ENCODE measurements at regions not wholly inside any gene's neighbourhood (a gene's known extent, or its start where the extent isn't known, plus 50 kb on each side); places are given as distances from the start of the nearest gene placed in this dataset.

DNA sequence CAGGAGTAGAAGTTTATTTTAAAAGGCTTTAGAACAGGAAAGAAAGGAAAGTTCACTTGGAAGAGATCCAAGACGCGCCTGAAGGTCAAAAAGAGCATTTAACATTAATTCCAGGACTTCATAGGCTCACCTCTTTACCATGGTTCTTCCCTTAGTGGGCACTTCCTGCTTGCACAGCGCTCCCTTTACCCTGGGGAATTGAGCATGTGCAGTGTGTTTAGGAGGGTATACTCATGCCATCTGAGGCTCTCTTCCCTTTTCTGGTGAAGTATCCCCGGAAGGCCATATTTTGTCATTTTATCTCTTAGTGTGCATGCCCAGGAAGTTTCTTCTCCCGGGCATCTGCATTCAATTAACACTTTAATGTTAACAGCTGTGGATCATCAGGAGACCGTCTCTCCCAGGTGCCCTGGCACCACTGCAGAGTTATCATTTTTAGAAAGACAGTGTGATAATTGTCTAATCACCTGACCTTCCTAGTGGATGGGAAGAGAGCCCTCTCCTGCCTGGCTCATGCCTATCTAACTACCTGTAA lies 66.1 kb upstream of the ABCC4 start:
- Histone ChIP-seq H3K27ac (ENCODE audit: low read depth, low read length) (no peak overlapping the region), H3K27me3 (ENCODE audit: control insufficient read depth in 3 of 3, insufficient read depth in 3 of 3, low read length in 3 of 3) (no peaks in the 10 kb centered on the region), H3K4me3 (ENCODE audit: low read length in 3 of 3) (no peak overlapping the region), H3K9me3 (ENCODE audit: control insufficient read depth in 3 of 3, low read length in 3 of 3) (peaks cover 0 to 4% (median 0%) of the 10 kb centered on the region in 3 donors), H3K36me3 (ENCODE audit: control insufficient read depth in 3 of 3, insufficient read depth in 3 of 3, low read length in 3 of 3) (no peaks in the 10 kb centered on the region), H3K4me1 (ENCODE audit: control insufficient read depth in 3 of 3, insufficient read depth in 3 of 3, low read length in 3 of 3) (no peaks in the 10 kb centered on the region), H3K9ac (ENCODE audit: low read depth in 1 of 3, low read length in 3 of 3) (no peak overlapping the region)

DNA sequence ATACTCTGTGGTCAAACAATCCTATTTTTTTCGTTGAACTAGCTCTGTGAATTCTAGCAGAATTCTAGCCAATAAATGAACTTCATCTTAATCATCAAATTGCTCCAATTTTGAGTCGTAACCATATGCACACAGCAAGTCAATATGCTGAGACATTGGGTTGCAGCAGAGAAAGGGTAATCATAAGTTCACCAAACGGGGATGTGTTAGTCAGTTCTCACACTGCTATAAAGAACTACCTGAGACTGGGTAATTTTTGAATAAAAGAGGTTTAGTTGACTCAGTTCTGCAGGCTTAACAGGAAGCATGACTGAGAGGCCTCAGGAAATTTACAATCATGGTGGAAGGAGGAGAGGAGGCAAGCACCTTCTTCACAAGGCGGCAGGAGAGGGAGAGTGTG lies 67.7 kb upstream of the ABCC4 start:
- Histone ChIP-seq H3K27me3 (ENCODE audit: control insufficient read depth in 3 of 3, insufficient read depth in 3 of 3, low read length in 3 of 3) (no peaks in the 10 kb centered on the region), H3K27ac (ENCODE audit: low read depth, low read length) (no peak overlapping the region), H3K4me1 (ENCODE audit: control insufficient read depth in 3 of 3, insufficient read depth in 3 of 3, low read length in 3 of 3) (no peaks in the 10 kb centered on the region), H3K36me3 (ENCODE audit: control insufficient read depth in 3 of 3, insufficient read depth in 3 of 3, low read length in 3 of 3) (no peaks in the 10 kb centered on the region), H3K9me3 (ENCODE audit: control insufficient read depth in 3 of 3, low read length in 3 of 3) (no peaks in the 10 kb centered on the region), H3K9ac (ENCODE audit: low read depth in 1 of 3, low read length in 3 of 3) (no peak overlapping the region), H3K4me3 (ENCODE audit: low read length in 3 of 3) (no peak overlapping the region)

DNA sequence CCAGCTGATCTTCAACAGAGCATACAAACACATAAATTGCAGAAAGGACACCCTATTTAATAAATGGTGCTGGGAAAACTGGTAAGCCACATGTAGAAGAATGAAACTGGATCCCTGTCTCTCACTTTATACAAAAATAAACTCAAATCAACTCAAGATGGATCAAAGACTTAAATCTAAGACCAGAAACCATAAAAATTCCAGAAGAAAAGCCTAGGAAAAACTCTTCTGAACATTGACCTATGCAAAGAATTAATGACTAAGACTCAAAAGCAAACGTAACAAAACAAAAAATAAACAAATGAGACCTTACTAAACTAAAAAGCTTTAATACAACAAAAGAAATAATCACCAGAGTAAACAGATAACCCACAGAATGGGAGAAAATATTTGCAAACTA lies 74.5 kb upstream of the ABCC4 start:
- H3K9ac ChIP-seq (ENCODE audit: low read depth in 1 of 3, low read length in 3 of 3), result no peak overlapping the region
- H3K4me1 ChIP-seq (ENCODE audit: control insufficient read depth in 3 of 3, insufficient read depth in 3 of 3, low read length in 3 of 3), result peaks cover 10 to 14% (median 13%) of the 10 kb centered on the region in 3 donors
- no peaks in the 10 kb centered on the region for H3K36me3 ChIP-seq (ENCODE audit: control insufficient read depth in 3 of 3, insufficient read depth in 3 of 3, low read length in 3 of 3)
- no peaks in the 10 kb centered on the region for H3K9me3 ChIP-seq (ENCODE audit: control insufficient read depth in 3 of 3, low read length in 3 of 3)
- H3K4me3 ChIP-seq (ENCODE audit: low read length in 3 of 3), result no peak overlapping the region
- no peak overlapping the region for H3K27ac ChIP-seq (ENCODE audit: low read depth, low read length)
- H3K27me3 ChIP-seq (ENCODE audit: control insufficient read depth in 3 of 3, insufficient read depth in 3 of 3, low read length in 3 of 3), result no peaks in the 10 kb centered on the region

DNA sequence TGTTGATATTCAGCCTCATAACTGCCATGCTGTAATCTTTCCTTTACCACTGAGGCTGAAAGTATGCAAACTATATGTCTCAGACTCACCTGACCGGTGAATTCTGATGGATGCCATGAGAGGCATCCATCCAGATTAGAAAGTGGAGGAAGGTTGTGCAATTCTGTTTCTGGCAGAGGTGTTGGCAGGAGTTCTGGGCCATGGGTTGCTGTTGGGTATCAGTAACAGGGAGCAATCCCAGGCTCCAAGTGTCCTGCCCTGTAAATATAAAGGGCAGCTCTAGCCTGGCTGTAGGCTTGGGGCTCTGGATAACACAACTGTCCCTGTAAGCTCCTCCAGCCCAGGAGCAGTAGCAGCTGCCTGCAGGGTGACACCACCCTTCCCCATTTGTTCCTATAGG lies 77.4 kb upstream of the ABCC4 start:
- H3K4me1 ChIP-seq (ENCODE audit: control insufficient read depth in 3 of 3, insufficient read depth in 3 of 3, low read length in 3 of 3), result peaks cover 13 to 16% (median 13%) of the 10 kb centered on the region in 3 donors
- no peak overlapping the region for H3K27ac ChIP-seq (ENCODE audit: low read depth, low read length)
- no peaks in the 10 kb centered on the region for H3K36me3 ChIP-seq (ENCODE audit: control insufficient read depth in 3 of 3, insufficient read depth in 3 of 3, low read length in 3 of 3)
- no peak overlapping the region for H3K4me3 ChIP-seq (ENCODE audit: low read length in 3 of 3)
- H3K9ac ChIP-seq (ENCODE audit: low read depth in 1 of 3, low read length in 3 of 3), result peak overlapping the region in 2 of 3 donors; percentile 48 to 57
- H3K27me3 ChIP-seq (ENCODE audit: control insufficient read depth in 3 of 3, insufficient read depth in 3 of 3, low read length in 3 of 3), result no peaks in the 10 kb centered on the region
- no peaks in the 10 kb centered on the region for H3K9me3 ChIP-seq (ENCODE audit: control insufficient read depth in 3 of 3, low read length in 3 of 3)

DNA sequence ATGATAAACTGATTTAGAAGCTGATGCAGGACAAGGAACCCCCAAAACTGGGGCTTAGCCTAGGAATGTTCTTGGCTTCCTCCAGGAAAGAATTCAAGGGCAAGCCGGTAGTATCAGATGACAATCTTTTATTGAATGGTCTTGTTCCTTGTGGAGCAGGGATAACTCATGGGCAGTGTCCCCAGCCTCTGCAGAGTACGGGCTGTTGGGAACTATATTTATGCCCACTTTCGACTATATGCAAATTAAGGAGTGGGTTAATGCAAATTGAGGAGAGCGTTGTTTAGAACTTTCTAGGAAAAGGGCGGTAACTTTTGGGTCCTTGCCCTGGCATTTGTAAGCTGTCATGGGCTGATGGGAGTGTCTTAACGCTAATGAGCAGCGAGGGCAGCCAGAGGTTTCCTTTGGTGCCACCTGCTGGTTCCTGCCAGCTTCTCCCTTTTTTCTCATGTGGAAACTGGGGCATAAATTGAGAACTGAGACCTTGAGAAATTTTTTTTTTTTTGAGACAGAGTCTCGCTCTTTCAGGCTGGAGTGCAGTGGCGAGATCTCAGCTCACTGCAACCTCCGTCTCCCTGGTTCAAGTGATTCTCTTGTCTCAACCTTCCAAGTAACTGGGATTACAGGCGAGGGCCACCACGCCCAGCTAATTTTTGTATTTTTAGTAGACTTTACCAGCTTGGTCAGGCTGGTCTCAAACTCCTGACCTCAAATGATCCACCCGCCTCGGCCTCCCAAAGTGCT lies 79.4 kb upstream of the ABCC4 start:
- Histone ChIP-seq H3K9me3 (ENCODE audit: control insufficient read depth in 3 of 3, low read length in 3 of 3) (no peaks in the 10 kb centered on the region), H3K36me3 (ENCODE audit: control insufficient read depth in 3 of 3, insufficient read depth in 3 of 3, low read length in 3 of 3) (no peaks in the 10 kb centered on the region), H3K27ac (ENCODE audit: low read depth, low read length) (no peak overlapping the region), H3K4me3 (ENCODE audit: low read length in 3 of 3) (peak overlapping the region; percentile 33 to 49 (median 33)), H3K9ac (ENCODE audit: low read depth in 1 of 3, low read length in 3 of 3) (no peak overlapping the region), H3K27me3 (ENCODE audit: control insufficient read depth in 3 of 3, insufficient read depth in 3 of 3, low read length in 3 of 3) (no peaks in the 10 kb centered on the region), H3K4me1 (ENCODE audit: control insufficient read depth in 3 of 3, insufficient read depth in 3 of 3, low read length in 3 of 3) (peaks cover 13 to 18% (median 16%) of the 10 kb centered on the region in 3 donors)

DNA sequence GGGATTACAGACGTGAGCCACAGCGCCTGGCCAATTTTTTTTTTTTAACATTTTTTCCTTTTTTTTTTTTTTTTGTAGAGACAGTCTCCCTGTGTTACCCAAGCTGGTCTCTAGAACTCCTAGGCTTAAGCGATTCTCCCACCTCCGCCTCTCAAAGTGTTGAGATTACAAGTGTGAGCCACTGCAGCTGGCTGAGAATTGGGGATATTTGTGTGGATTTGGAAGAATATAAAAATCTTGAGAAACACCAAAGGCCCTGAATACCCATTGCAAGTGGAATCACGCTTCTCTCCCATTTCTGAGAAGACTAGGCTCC lies 79.9 kb upstream of the ABCC4 start:
- Histone ChIP-seq H3K36me3 (ENCODE audit: control insufficient read depth in 3 of 3, insufficient read depth in 3 of 3, low read length in 3 of 3) (no peaks in the 10 kb centered on the region), H3K4me1 (ENCODE audit: control insufficient read depth in 3 of 3, insufficient read depth in 3 of 3, low read length in 3 of 3) (peaks cover 13 to 19% (median 18%) of the 10 kb centered on the region in 3 donors), H3K27ac (ENCODE audit: low read depth, low read length) (no peak overlapping the region), H3K9ac (ENCODE audit: low read depth in 1 of 3, low read length in 3 of 3) (no peak overlapping the region), H3K9me3 (ENCODE audit: control insufficient read depth in 3 of 3, low read length in 3 of 3) (no peaks in the 10 kb centered on the region), H3K4me3 (ENCODE audit: low read length in 3 of 3) (no peak overlapping the region), H3K27me3 (ENCODE audit: control insufficient read depth in 3 of 3, insufficient read depth in 3 of 3, low read length in 3 of 3) (no peaks in the 10 kb centered on the region)

DNA sequence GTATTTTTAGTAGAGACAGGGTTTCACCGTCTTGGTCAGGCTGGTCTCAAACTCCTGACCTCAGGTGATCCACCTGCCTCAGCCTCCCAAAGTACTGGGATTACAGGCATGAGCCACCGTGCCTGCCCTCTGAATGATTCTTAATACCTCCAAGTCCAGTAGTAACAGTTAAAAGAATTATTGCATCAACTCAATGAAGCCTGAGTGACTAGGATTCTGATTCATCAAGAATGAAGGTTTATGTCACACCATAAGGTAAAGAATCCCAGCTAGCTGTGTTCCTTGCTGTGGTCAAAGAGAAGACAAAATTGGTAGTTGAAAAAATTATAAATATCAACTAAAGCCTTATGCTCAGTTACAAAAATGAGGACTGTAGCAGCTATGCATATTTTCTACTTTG lies 81.2 kb upstream of the ABCC4 start:
- Histone ChIP-seq H3K4me1 (ENCODE audit: control insufficient read depth in 3 of 3, insufficient read depth in 3 of 3, low read length in 3 of 3) (peaks cover 13 to 19% (median 18%) of the 10 kb centered on the region in 3 donors), H3K27me3 (ENCODE audit: control insufficient read depth in 3 of 3, insufficient read depth in 3 of 3, low read length in 3 of 3) (no peaks in the 10 kb centered on the region), H3K27ac (ENCODE audit: low read depth, low read length) (no peak overlapping the region), H3K9me3 (ENCODE audit: control insufficient read depth in 3 of 3, low read length in 3 of 3) (no peaks in the 10 kb centered on the region), H3K36me3 (ENCODE audit: control insufficient read depth in 3 of 3, insufficient read depth in 3 of 3, low read length in 3 of 3) (no peaks in the 10 kb centered on the region), H3K4me3 (ENCODE audit: low read length in 3 of 3) (no peak overlapping the region), H3K9ac (ENCODE audit: low read depth in 1 of 3, low read length in 3 of 3) (no peak overlapping the region)

DNA sequence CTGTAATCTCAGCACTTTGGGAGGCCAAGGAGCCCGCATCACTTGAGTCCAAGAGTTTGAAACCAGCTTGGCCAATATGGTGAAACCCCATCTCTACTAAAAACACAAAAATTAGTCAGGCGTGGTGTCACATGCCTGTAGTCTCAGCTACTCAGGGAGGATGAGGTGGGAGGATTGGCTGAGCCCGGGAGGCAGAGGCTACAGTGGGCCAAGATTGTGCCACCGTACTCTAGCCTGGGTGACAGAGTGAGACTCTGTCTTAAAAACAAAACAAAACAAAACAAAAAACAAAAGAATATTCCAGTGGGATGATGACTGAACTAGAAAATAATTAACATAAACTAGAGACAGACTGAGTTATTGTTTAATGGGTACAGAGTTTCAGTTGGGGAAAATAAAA lies 81.7 kb upstream of the ABCC4 start:
- Histone ChIP-seq H3K9ac (ENCODE audit: low read depth in 1 of 3, low read length in 3 of 3) (no peak overlapping the region), H3K4me1 (ENCODE audit: control insufficient read depth in 3 of 3, insufficient read depth in 3 of 3, low read length in 3 of 3) (peaks cover 13 to 19% (median 18%) of the 10 kb centered on the region in 3 donors), H3K9me3 (ENCODE audit: control insufficient read depth in 3 of 3, low read length in 3 of 3) (no peaks in the 10 kb centered on the region), H3K36me3 (ENCODE audit: control insufficient read depth in 3 of 3, insufficient read depth in 3 of 3, low read length in 3 of 3) (no peaks in the 10 kb centered on the region), H3K27me3 (ENCODE audit: control insufficient read depth in 3 of 3, insufficient read depth in 3 of 3, low read length in 3 of 3) (no peaks in the 10 kb centered on the region), H3K27ac (ENCODE audit: low read depth, low read length) (no peak overlapping the region), H3K4me3 (ENCODE audit: low read length in 3 of 3) (no peak overlapping the region)

DNA sequence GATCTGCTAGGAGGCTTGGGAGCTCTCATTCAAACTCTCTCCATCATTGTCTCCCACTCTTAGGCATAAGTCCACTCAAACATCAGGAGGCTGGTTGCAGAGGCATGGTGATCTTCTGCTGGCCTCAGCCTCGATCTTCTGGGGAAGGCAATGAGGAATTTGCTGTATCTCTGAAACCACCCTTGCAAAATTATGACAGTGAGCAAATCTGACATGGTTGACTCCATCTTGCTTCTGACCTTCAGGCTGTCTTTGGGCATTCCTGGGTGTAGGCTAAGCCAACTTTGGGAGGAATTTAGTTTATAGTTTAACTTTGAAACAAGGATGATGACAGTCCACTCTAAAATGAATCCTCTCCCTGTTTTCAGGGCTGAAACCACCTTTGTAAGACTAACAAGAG lies 84.1 kb upstream of the ABCC4 start:
- Histone ChIP-seq H3K27me3 (ENCODE audit: control insufficient read depth in 3 of 3, insufficient read depth in 3 of 3, low read length in 3 of 3) (no peaks in the 10 kb centered on the region), H3K36me3 (ENCODE audit: control insufficient read depth in 3 of 3, insufficient read depth in 3 of 3, low read length in 3 of 3) (no peaks in the 10 kb centered on the region), H3K27ac (ENCODE audit: low read depth, low read length) (no peak overlapping the region), H3K9me3 (ENCODE audit: control insufficient read depth in 3 of 3, low read length in 3 of 3) (no peaks in the 10 kb centered on the region), H3K9ac (ENCODE audit: low read depth in 1 of 3, low read length in 3 of 3) (no peak overlapping the region), H3K4me1 (ENCODE audit: control insufficient read depth in 3 of 3, insufficient read depth in 3 of 3, low read length in 3 of 3) (peaks cover 3 to 11% (median 7%) of the 10 kb centered on the region in 3 donors), H3K4me3 (ENCODE audit: low read length in 3 of 3) (no peak overlapping the region)

DNA sequence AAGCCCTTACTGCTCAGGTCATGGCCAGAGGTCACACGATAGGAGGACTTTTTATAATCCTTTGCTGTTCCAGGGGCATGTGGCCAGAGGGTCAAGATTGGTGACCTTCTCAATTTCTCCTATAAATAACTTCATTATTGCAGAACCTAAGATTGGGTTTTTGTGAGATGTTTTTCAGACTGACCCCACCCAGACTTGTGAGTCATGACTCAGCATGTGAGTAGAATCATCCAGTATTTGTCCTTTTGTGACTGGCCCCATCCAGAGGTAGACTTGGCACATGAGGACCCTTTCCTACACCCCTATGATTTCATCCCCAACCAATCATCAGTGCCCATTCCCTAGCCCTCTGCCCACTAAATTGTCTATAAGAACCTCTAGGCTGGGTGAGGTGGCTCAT lies 84.5 kb upstream of the ABCC4 start:
- Histone ChIP-seq H3K4me1 (ENCODE audit: control insufficient read depth in 3 of 3, insufficient read depth in 3 of 3, low read length in 3 of 3) (peaks cover 0 to 7% (median 5%) of the 10 kb centered on the region in 3 donors), H3K27me3 (ENCODE audit: control insufficient read depth in 3 of 3, insufficient read depth in 3 of 3, low read length in 3 of 3) (no peaks in the 10 kb centered on the region), H3K9me3 (ENCODE audit: control insufficient read depth in 3 of 3, low read length in 3 of 3) (no peaks in the 10 kb centered on the region), H3K27ac (ENCODE audit: low read depth, low read length) (no peak overlapping the region), H3K4me3 (ENCODE audit: low read length in 3 of 3) (no peak overlapping the region), H3K36me3 (ENCODE audit: control insufficient read depth in 3 of 3, insufficient read depth in 3 of 3, low read length in 3 of 3) (no peaks in the 10 kb centered on the region), H3K9ac (ENCODE audit: low read depth in 1 of 3, low read length in 3 of 3) (no peak overlapping the region)
